Neural progenitor cell (in vitro differentiated cells): ENCODE measurements at regions not wholly inside any gene's neighbourhood (a gene's known extent, or its start where the extent isn't known, plus 50 kb on each side); places are given as distances from the start of the nearest gene placed in this dataset.
A peak's percentile ranks its signal among the peaks of the same experiment; 100 is the strongest.

Experiments used
- DNase-seq: peaks from one replicate; pipeline ENCODE4 v3.0.0-alpha.2; 2016; ENCODE audit warnings: low spot score
- H2AFZ ChIP-seq: fragments of 200-600 bp; sonication (generic); replicated peaks from 2 replicates; pipeline ENCODE4 v1.6.1; 2016; ENCODE audit warnings: antibody characterized with exemption
- H3F3A ChIP-seq: fragments of 200-600 bp; sonication (generic); 2 replicates; pipeline ENCODE4 v1.6.1; 2016; ENCODE audit warnings: antibody characterized with exemption, low read depth
- H3K27ac ChIP-seq: fragments of 200-600 bp; sonication (generic); 2 replicates; pipeline ENCODE4 v1.5.1; 2016; ENCODE audit warnings: mild to moderate bottlenecking
- H3K27me3 ChIP-seq: fragments of 200-600 bp; sonication (generic); 2 replicates; pipeline ENCODE4 v1.6.1; 2016; ENCODE audit warnings: mild to moderate bottlenecking, moderate library complexity
- H3K36me3 ChIP-seq: fragments of 200-600 bp; sonication (generic); 2 replicates; pipeline ENCODE4 v1.5.1; 2016
- H3K4me1 ChIP-seq: fragments of 200-600 bp; sonication (generic); 2 replicates; pipeline ENCODE4 v1.6.1; 2016; ENCODE audit warnings: mixed run types
- H3K4me2 ChIP-seq: fragments of 200-600 bp; sonication (generic); 2 replicates; pipeline ENCODE4 v1.6.1; 2016
- H3K4me3 ChIP-seq: fragments of 200-600 bp; sonication (generic); 2 replicates; pipeline ENCODE4 v1.5.1; 2016
- H3K79me2 ChIP-seq: fragments of 200-600 bp; sonication (generic); 2 replicates; pipeline ENCODE4 v1.6.1; 2016; ENCODE audit warnings: low read depth
- H3K9ac ChIP-seq: fragments of 200-600 bp; sonication (generic); 2 replicates; pipeline ENCODE4 v1.6.1; 2016
- H3K9me3 ChIP-seq: fragments of 200-600 bp; sonication (generic); 2 replicates; pipeline ENCODE4 v1.5.1; 2016; ENCODE audit warnings: low read depth
- H4K20me1 ChIP-seq: fragments of 200-600 bp; sonication (generic); 2 replicates; pipeline ENCODE4 v1.6.1; 2016; ENCODE audit warnings: low read depth
- H3K27ac Mint-ChIP-seq: 3 replicates; pipeline ENCODE4 v1.8.0; 2021; ENCODE audit warnings: mixed read lengths
- H3K27me3 Mint-ChIP-seq: 2 replicates; pipeline ENCODE4 v1.8.0; 2022; ENCODE audit warnings: low read depth, mild to moderate bottlenecking, inconsistent platforms, moderate library complexity, mixed read lengths; ENCODE audit not compliant: insufficient read depth
- H3K36me3 Mint-ChIP-seq: 3 replicates; pipeline ENCODE4 v1.8.0; 2021; ENCODE audit warnings: mixed read lengths
- H3K4me1 Mint-ChIP-seq: 3 replicates; pipeline ENCODE4 v1.8.0; 2021; ENCODE audit warnings: mixed read lengths
- H3K4me3 Mint-ChIP-seq: 3 replicates; pipeline ENCODE4 v1.8.0; 2021; ENCODE audit warnings: mild to moderate bottlenecking, moderate library complexity, mixed read lengths
- H3K9me3 Mint-ChIP-seq: 3 replicates; pipeline ENCODE4 v1.8.0; 2020; ENCODE audit warnings: mixed read lengths
- EZH2 ChIP-seq: fragments of 200-600 bp; sonication (generic); IDR thresholded peaks from 2 replicates; pipeline ENCODE4 v1.6.1; 2017; ENCODE audit warnings: antibody characterized with exemption, mild to moderate bottlenecking, moderate library complexity
- EZH2phosphoT487 ChIP-seq: fragments of 200-600 bp; sonication (generic); IDR thresholded peaks from 2 replicates; pipeline ENCODE4 v1.6.1; 2017; ENCODE audit warnings: antibody characterized with exemption
- TF ChIP-seq, protein P1 (sequence below): fragments of 200-600 bp; sonication (generic); IDR thresholded peaks from 2 replicates; pipeline ENCODE4 v1.5.1; 2017; ENCODE audit warnings: antibody characterized with exemption, mild to moderate bottlenecking

DNA sequence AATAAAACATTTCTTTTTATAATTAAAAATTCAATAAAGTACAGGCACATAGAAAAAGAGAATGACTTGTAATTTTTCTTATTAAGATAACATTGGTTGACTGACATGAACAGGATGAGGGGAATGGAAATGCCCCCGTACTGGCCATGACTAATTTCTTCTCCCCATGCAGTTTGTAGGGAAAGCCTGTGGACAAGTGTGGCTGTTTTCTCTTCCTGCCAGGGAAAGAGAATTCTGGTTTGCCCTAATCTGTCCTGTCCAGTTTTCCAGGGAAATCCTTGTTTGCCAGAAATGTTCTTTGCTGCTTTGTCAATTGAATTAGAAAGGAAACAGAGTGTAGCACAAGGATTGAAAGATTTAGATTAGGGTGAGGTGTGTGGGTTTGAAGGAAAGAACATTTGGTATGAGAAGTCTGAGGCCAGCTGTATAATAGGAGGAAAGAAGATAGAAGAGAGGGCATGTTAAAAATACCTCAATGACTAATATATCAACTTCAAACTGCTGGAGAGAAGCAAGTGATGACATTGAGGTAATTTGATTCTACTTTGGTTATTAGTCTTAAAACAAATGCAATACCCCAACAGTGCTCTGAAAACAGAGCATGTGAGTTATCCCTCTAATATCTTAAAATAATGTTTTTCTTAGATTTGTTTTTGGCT lies 593.9 kb upstream of the ZNF804A start:
- no peaks in the 10 kb centered on the region for H3K27me3 ChIP-seq
- DNase-seq: no peak
- H4K20me1 ChIP-seq: no peaks in the 10 kb centered on the region
- Mint-ChIP-seq H3K36me3 (peaks cover 13% of the 10 kb centered on the region), H3K4me3 (no peak overlapping the region), H3K9me3 (peaks cover 10% of the 10 kb centered on the region), H3K27me3 (no peaks in the 10 kb centered on the region), H3K27ac (no peak overlapping the region), H3K4me1 (peaks cover 11% of the 10 kb centered on the region)
- H3K4me2 ChIP-seq: no peak overlapping the region
- no peaks in the 10 kb centered on the region for H3K9me3 ChIP-seq
- no peak for TF ChIP-seq EZH2
- TF ChIP-seq, protein P1, sequence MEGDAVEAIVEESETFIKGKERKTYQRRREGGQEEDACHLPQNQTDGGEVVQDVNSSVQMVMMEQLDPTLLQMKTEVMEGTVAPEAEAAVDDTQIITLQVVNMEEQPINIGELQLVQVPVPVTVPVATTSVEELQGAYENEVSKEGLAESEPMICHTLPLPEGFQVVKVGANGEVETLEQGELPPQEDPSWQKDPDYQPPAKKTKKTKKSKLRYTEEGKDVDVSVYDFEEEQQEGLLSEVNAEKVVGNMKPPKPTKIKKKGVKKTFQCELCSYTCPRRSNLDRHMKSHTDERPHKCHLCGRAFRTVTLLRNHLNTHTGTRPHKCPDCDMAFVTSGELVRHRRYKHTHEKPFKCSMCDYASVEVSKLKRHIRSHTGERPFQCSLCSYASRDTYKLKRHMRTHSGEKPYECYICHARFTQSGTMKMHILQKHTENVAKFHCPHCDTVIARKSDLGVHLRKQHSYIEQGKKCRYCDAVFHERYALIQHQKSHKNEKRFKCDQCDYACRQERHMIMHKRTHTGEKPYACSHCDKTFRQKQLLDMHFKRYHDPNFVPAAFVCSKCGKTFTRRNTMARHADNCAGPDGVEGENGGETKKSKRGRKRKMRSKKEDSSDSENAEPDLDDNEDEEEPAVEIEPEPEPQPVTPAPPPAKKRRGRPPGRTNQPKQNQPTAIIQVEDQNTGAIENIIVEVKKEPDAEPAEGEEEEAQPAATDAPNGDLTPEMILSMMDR: no peak
- no peak for TF ChIP-seq EZH2phosphoT487
- H2AFZ ChIP-seq: peak overlapping the region; percentile 15
- H3K4me3 ChIP-seq: no peak overlapping the region
- no peaks in the 10 kb centered on the region for H3F3A ChIP-seq
- H3K27ac ChIP-seq: no peak overlapping the region
- H3K79me2 ChIP-seq: no peaks in the 10 kb centered on the region
- no peaks in the 10 kb centered on the region for H3K36me3 ChIP-seq
- H3K4me1 ChIP-seq: no peaks in the 10 kb centered on the region
- no peak overlapping the region for H3K9ac ChIP-seq

GRCh38 chr2:184004948-184005672 lies 593.2 kb upstream of the ZNF804A start:
- no peak overlapping the region for H3K27ac Mint-ChIP-seq
- H3K4me3 Mint-ChIP-seq: no peak overlapping the region
- Histone ChIP-seq H3F3A (no peaks in the 10 kb centered on the region), H3K9me3 (no peaks in the 10 kb centered on the region), H4K20me1 (no peaks in the 10 kb centered on the region), H3K4me2 (no peak overlapping the region), H3K9ac (no peak overlapping the region), H3K4me1 (no peaks in the 10 kb centered on the region), H3K36me3 (no peaks in the 10 kb centered on the region), H3K27me3 (no peaks in the 10 kb centered on the region), H2AFZ (peak overlapping the region; percentile 15), H3K27ac (no peak overlapping the region), H3K4me3 (no peak overlapping the region), H3K79me2 (no peaks in the 10 kb centered on the region)
- TF ChIP-seq EZH2phosphoT487: no peak
- TF ChIP-seq, protein P1: no peak
- no peak for TF ChIP-seq EZH2
- no peak for DNase-seq
- H3K4me1 Mint-ChIP-seq: peaks cover 11% of the 10 kb centered on the region
- no peaks in the 10 kb centered on the region for H3K27me3 Mint-ChIP-seq
- peaks cover 13% of the 10 kb centered on the region for H3K36me3 Mint-ChIP-seq
- H3K9me3 Mint-ChIP-seq: peaks cover 10% of the 10 kb centered on the region

DNA sequence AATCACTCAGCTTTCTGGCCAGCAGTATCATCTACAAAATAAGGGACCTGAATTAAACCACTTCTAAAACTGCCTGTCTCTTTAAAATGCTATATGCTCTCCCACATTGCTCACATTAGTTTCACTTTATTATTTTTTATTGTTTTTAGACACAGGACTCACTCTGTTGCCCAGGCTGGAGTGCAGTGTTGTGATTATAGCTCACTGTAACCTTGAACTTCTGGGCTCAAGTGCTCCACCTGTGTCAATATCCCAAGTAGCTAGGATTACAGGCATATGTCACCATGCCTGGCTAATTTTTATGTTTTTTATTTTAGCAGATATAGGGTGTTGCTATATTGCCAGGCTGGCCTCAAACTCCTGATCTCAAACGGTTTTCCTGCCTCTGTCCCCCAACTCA lies 591.3 kb upstream of the ZNF804A start:
- H3K27ac ChIP-seq: no peak overlapping the region
- no peak for DNase-seq
- H3K4me2 ChIP-seq: no peak overlapping the region
- Mint-ChIP-seq H3K4me3 (no peak overlapping the region), H3K4me1 (peaks cover 11% of the 10 kb centered on the region), H3K27me3 (no peaks in the 10 kb centered on the region), H3K27ac (no peak overlapping the region), H3K9me3 (peaks cover 3% of the 10 kb centered on the region), H3K36me3 (peaks cover 5% of the 10 kb centered on the region)
- no peaks in the 10 kb centered on the region for H4K20me1 ChIP-seq
- H3K36me3 ChIP-seq: no peaks in the 10 kb centered on the region
- no peaks in the 10 kb centered on the region for H3K4me1 ChIP-seq
- no peaks in the 10 kb centered on the region for H3K79me2 ChIP-seq
- no peak overlapping the region for H2AFZ ChIP-seq
- no peak overlapping the region for H3K9ac ChIP-seq
- no peaks in the 10 kb centered on the region for H3K27me3 ChIP-seq
- H3K4me3 ChIP-seq: no peak overlapping the region
- H3F3A ChIP-seq: no peaks in the 10 kb centered on the region
- TF ChIP-seq, protein P1: no peak
- TF ChIP-seq EZH2phosphoT487 (no peak), EZH2 (no peak)
- no peaks in the 10 kb centered on the region for H3K9me3 ChIP-seq
